DMS153 (cell line): ENCODE measurements at regions not wholly inside any gene's neighbourhood (a gene's known extent, or its start where the extent isn't known, plus 50 kb on each side); places are given as distances from the start of the nearest gene placed in this dataset.
"Not testable (repeated sequence)": the region's sequence is repeated elsewhere in the genome, so short reads cannot be mapped to it uniquely, and the experiment has no call there.

Experiments used
- DNase-seq: peaks from one replicate; lab custom pipeline; 2025; lab: John Stamatoyannopoulos, UW

- no peak for DNase-seq
These were observed 180.8 kb upstream of the PLN start for GRCh38 chr6:118367314-118367713.

DNA sequence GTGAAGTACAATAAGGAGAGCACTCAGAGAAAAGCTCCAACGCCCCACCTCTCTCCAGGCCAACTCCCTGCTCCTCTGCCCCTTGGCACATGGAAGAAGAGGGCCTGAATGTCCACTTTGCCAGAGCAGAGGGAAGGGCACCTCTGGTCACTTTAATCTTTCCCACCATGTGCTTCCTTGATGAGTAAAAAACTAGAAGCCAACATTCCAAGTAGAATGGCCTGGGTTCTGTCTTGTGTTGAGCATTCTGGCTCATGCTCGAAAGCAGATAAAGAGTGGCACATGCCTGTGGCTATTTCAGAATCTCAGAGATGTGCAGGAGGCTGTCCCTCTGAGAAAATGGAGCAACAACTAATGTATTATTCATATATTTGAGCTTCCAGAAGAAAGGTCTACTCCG is 177.4 kb upstream of the PLN start:
- no peak for DNase-seq

GRCh38 chr6:118371955-118372354 is 176.1 kb upstream of the PLN start:
- no peak for DNase-seq

DNA sequence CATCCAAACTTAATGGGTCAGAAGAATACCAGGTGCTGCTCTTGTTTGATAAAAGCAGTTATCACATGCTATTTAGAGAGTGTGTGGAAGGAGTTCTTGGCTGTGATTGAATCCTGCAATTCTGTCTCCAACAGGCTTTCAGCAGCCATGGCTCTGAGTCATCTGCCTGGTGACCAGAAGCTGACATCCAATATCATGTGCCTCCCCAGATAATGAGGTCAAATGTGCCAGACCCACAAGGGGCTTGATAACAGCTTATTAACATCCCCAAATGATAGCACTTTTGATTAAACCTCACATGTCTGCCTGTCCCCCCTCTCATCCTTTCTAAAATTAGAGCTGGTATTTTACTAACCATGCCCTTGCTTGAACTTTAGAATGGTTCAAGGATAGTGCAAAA is 175.7 kb upstream of the PLN start:
- peak; percentile 22 for DNase-seq

- peak; percentile 97 for DNase-seq
These were observed 170.2 kb upstream of the PLN start for GRCh38 chr6:118377711-118378414.

- not testable (repeated sequence) for DNase-seq
These were observed 167.5 kb upstream of the PLN start for GRCh38 chr6:118380620-118381019.

DNA sequence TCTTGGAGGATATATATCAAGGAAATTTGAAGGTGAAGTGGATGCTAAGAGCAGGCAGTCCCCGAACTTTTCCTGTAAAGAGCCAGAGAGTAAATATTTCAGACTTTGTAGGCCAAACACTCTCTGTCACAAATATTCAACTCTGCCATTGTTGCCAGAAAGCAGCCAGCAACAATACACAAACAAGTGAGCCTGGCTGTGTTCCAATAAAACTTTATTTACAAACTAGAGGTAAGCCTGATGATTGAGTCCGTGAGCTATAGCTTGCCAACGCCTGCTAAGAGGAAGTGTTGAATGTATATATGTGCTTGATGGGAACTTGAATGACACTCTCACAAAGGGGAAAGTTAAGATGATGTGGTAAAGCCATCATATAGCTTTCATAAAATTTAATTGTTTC is 166.0 kb upstream of the PLN start:
- peak; percentile 53 for DNase-seq

DNA sequence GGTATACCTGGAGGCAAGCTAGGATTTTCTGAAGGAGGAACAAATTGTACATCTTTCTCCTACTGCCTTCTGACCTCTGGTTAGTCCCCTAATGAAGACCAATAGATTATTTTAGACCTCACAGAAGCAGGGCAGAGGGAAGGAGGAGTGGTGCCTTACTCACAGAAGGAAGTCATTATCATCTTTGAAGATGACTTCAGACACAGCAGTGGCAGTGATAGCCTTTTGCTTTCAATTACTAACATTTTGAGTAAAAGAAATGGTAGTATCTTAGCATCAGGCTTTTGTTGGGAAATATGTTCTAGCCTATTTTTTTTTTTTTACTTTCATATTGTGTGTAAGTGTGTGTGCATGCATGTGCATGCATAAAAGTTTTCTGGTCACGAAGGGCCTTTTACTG is 164.2 kb upstream of the PLN start:
- no peak for DNase-seq

DNA sequence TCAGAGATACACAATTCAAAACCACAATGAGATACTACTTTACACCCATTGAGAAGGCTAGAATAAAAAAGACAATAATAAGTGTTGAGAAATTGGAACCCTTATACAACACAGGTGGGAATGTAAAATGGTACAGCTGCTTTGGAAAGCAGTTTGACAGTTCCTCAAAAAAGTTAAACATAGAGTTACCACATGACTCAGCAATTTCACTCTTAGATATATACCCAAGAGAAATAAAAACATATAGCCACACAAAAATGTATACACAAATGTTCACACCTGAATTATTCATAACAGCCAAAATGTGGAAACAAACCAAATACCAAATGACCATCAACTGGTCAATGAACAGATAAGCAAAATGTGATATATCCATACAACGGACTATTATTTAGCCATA is 161.1 kb upstream of the PLN start:
- no peak for DNase-seq

DNA sequence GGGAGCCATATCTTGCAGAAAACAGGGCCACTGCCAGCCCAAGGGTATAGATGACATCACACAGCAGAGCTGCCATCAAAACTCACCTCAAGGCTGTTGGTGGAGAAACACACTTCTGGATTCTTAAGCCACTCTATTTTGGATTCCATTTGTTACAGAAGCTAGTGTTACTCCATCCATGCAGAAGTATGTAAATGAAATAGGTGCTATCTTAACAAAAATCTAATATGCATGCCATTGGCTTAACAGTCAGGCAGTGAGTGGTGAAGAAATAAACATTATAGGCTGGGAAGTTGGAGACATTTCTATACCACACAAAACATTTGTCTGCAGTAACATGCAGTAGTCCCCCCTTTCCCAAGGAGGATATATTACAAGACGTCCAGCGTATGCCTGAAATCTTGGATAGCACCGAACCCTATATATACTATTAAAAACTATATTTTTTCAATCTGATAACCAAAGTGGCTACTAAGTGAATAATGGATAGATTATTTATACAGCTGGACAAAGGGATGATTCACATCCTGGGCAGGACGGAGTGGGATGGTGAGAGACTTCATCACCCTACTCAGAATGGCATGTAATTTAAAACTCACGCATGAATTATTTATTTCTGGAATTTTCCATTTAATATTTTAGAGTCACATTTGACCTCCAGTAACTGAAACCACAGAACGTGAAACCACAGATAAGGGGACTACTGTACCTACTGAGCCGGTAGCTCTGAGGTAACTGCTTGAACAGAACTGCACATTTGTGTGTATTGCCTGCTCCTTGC is 160.0 kb upstream of the PLN start:
- no peak for DNase-seq

- no peak for DNase-seq
These were observed 157.0 kb upstream of the PLN start for GRCh38 chr6:118391086-118391485.

DNA sequence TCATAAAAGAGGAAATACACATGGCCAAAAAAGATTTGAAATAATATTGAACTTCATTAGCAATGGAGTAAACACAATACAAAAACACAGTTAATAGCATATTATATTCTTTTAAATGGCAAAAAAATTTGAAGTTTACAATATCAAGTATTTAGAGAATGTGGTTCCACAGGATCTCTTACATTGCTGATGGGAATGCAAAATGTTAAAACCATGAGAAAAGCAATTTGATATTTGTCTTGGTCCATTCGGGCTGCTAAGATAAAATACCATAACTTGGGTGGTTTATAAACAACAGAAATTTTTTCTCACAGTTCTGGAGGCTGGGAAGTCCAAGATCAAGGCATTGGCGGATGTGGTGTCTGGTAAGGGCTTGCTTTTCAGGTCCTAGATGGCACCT is 154.0 kb upstream of the PLN start:
- no peak for DNase-seq

- DNase-seq = no peak
These were observed 151.1 kb upstream of the PLN start for GRCh38 chr6:118396969-118397368.

GRCh38 chr6:118397671-118398465 is 150.2 kb upstream of the PLN start:
- no peak for DNase-seq

GRCh38 chr6:118400098-118400497 is 148.0 kb upstream of the PLN start:
- DNase-seq = no peak

DNA sequence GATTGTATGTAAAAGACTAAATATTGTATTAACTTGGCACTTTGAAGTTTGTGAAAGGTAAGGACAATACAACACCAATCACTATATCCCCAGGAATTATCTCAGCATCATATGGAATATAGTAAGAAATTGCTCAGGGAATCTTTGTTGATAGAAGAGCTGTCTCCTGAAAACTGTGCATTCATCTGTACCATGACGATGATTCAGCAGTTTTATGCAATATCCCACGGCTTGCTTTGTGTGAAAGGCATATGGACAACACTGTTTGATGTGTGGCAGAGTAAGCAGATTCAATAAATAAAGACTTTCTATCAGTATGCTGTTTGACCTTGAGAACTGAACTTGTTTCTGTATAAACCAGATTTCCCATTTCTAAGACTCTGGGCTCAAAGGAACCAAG is 147.5 kb upstream of the PLN start:
- DNase-seq = no peak

DNA sequence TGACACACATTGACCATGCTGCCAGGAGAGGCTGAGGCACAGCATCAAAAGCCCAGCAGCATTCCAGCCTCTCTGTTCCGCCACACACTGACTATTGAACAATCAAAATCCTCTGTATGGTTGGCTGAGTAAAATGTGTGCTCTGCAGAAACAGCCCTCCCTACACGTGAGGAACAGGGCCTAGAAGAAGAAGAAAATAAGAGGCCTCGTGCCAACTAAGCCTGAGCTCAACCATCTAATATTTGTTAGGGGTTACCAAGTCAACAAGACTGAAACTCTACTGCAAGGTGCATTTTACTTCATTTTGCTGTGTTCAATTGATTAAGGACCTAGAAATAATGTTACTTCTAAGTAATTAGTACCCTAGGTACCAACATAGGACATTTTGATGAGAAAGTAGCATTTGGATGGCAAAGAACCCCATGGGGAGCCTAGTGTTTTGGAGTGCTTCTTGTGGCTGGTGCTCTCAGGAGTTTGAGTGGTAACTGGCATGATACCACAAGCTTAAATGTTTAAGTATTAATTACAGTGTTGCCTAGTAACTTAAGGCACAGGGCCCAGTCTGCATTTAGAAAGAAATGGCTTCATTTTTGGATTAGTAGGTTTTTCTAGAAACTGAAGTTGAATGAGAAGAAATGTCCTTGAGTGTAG is 146.6 kb upstream of the PLN start:
- peak; percentile 30 for DNase-seq

DNA sequence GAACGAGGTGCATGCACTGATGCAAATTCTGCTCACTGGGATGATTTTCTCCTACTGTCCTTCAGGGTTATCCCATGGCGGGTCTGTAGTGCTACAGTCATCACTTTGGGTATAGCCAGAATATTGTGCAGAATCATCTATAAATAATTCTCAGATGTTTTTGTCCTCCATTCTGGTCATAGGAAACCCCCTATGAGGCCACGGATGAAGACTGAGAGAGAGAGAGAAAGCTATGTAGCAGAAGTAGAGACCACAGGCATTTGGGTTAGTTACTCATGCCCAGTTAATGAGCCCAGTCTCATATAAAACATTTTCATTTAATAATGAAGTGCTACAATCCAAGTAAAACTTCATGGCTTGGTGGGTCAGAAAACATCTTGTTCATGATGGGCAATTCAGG is 145.1 kb upstream of the PLN start:
- DNase-seq = no peak

- DNase-seq = no peak
These were observed 139.2 kb upstream of the PLN start for GRCh38 chr6:118408863-118409262.

DNA sequence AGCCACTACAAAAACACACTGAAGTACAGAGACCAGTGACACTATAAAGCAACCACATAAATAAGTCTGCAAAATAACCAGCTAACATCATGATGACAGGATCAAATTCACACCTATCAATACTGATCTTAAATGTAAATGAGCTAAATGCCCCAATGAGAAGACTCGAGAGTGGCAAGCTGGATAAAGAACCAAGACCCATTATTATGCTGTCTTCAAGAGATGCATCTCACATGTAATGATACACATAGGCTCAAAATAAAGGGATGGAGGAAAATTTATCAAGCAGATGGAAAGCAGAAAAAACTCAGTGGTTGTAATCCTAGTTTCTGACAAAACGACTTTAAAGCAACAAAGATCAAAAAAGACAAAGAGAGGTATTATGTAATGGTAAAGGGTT is 138.1 kb upstream of the PLN start:
- DNase-seq = no peak
